Keratinocyte (primary cell): ENCODE measurements at regions not wholly inside any gene's neighbourhood (a gene's known extent, or its start where the extent isn't known, plus 50 kb on each side); places are given as distances from the start of the nearest gene placed in this dataset.

Experiments
- DNase-seq: peaks from one replicate; pipeline ENCODE4 v3.0.0-alpha.2; 2011; ENCODE audit warnings: low read depth, missing footprints, low spot score
- FAIRE-seq: peaks from 2 replicates; lab custom pipeline; 2011; peaks lifted over from hg19 to GRCh38; lab: Jason Lieb, UNC
- H2AFZ ChIP-seq: 2 replicates; pipeline ENCODE4 v1.6.0; 2012; ENCODE audit warnings: low read length, control low read depth, inconsistent platforms; ENCODE audit not compliant: control insufficient read depth
- H3K27ac ChIP-seq: 2 replicates; pipeline ENCODE4 v1.5.1; 2011; ENCODE audit warnings: low read length; ENCODE audit not compliant: control insufficient read depth, insufficient read depth
- H3K27me3 ChIP-seq: 3 replicates; pipeline ENCODE4 v1.6.0; 2011; ENCODE audit warnings: low read length; ENCODE audit not compliant: control insufficient read depth, insufficient read depth; ENCODE audit errors: extremely low read depth
- H3K36me3 ChIP-seq, 2 experiments: 2 replicates in 1 of 2; 3 replicates in 1 of 2; pipeline ENCODE4 v1.5.1; 2011; ENCODE audit warnings: low read length in 2 of 2, mild to moderate bottlenecking in 1 of 2; ENCODE audit not compliant: control insufficient read depth in 2 of 2, insufficient read depth in 2 of 2; ENCODE audit errors: extremely low read depth in 1 of 2
- H3K4me1 ChIP-seq: 3 replicates; pipeline ENCODE4 v1.5.1; 2011; ENCODE audit warnings: low read length; ENCODE audit not compliant: control insufficient read depth, insufficient read depth; ENCODE audit errors: extremely low read depth
- H3K4me2 ChIP-seq: 3 replicates; pipeline ENCODE4 v1.6.0; 2011; ENCODE audit warnings: low read depth, low read length; ENCODE audit not compliant: control insufficient read depth, insufficient read depth; ENCODE audit errors: extremely low read depth
- H3K4me3 ChIP-seq, 3 experiments: fragments of 200-600 bp in 1 of 3; sonication (generic) in 1 of 3; 2 replicates in 2 of 3; 3 replicates in 1 of 3; pipeline ENCODE4 v1.5.1; 2011 to 2016; ENCODE audit warnings: low read length in 3 of 3, mild to moderate bottlenecking in 3 of 3, control low read depth in 2 of 3, inconsistent platforms in 1 of 3, low read depth in 1 of 3, mixed read lengths in 1 of 3, mixed run types in 1 of 3, moderate library complexity in 1 of 3; ENCODE audit not compliant: control insufficient read depth in 2 of 3, insufficient read depth in 2 of 3; ENCODE audit errors: extremely low read depth in 1 of 3
- H3K79me2 ChIP-seq: 2 replicates; pipeline ENCODE4 v1.6.0; 2012; ENCODE audit warnings: low read length; ENCODE audit not compliant: control insufficient read depth, insufficient read depth
- H3K9ac ChIP-seq: 3 replicates; pipeline ENCODE4 v1.6.0; 2011; ENCODE audit warnings: low read length; ENCODE audit not compliant: control insufficient read depth, insufficient read depth; ENCODE audit errors: extremely low read depth
- H3K9me1 ChIP-seq: 3 replicates; pipeline ENCODE4 v1.6.0; 2011; ENCODE audit warnings: low read length; ENCODE audit not compliant: control insufficient read depth, insufficient read depth; ENCODE audit errors: extremely low read depth
- H3K9me3 ChIP-seq: 2 replicates; pipeline ENCODE4 v1.5.1; 2012; ENCODE audit warnings: low read depth, low read length; ENCODE audit not compliant: control insufficient read depth
- H4K20me1 ChIP-seq: 3 replicates; pipeline ENCODE4 v1.6.0; 2011; ENCODE audit warnings: low read length; ENCODE audit not compliant: control insufficient read depth, insufficient read depth; ENCODE audit errors: extremely low read depth
- EZH2 ChIP-seq: IDR thresholded peaks from one replicate; pipeline ENCODE4 v1.6.1; 2012; ENCODE audit warnings: inconsistent platforms, mild to moderate bottlenecking, low read length, moderate library complexity
- dilution Hi-C: fragments of 300-500 bp; cut with MboI; formaldehyde crosslinking; loops from one replicate; pipeline ENCODE4 v1.7.0; 2020; ENCODE audit warnings: low sequenced_read_pairs; ENCODE audit not compliant: extremely low pct_ligation_motif_present
- TF ChIP-seq, protein P1 (sequence below), 3 experiments: IDR thresholded peaks in 1 of 3; conservative IDR thresholded peaks in 1 of 3; optimal IDR thresholded peaks in 1 of 3; 2 replicates in 2 of 3; 3 replicates in 1 of 3; pipeline versions ENCODE3 to v1.5.1; 2011; ENCODE audit warnings: low read length in 3 of 3, mild to moderate bottlenecking in 3 of 3, moderate library complexity in 2 of 3, control low read depth in 1 of 3, inconsistent platforms in 1 of 3; ENCODE audit not compliant: insufficient read depth in 2 of 3; ENCODE audit errors: extremely low read depth in 1 of 3

DNA sequence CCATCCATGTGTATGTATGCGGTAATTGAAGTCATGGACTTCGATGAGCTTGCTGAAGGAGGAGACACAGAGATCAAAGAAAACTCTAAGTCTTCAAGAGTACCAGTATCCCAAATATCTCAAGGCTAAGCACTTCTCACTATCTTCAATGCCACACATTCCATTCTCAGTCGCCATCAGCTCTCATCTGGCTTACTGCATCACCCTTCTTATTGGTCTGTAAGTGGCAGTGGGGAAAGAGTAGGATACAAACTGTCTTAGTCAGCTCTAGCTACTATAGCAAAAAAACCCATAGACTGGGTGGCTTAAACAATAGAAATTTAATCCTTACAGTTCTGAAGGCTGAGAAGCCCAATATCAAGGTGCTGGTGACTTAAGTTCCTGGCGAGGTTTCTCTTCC, 218.7 kb downstream of the POSTN start:
- no peak overlapping the region for H3K4me3 ChIP-seq
- H3K9me3 ChIP-seq = no peaks in the 10 kb centered on the region
- H3K4me2 ChIP-seq = no peak overlapping the region
- FAIRE-seq (no peak), DNase-seq (no peak)
- H3K9ac ChIP-seq = no peak overlapping the region
- no peaks in the 10 kb centered on the region for H3K9me1 ChIP-seq
- H3K79me2 ChIP-seq = no peaks in the 10 kb centered on the region
- peaks cover 12% of the 10 kb centered on the region for H3K4me1 ChIP-seq
- no peak for TF ChIP-seq EZH2
- TF ChIP-seq, protein P1, sequence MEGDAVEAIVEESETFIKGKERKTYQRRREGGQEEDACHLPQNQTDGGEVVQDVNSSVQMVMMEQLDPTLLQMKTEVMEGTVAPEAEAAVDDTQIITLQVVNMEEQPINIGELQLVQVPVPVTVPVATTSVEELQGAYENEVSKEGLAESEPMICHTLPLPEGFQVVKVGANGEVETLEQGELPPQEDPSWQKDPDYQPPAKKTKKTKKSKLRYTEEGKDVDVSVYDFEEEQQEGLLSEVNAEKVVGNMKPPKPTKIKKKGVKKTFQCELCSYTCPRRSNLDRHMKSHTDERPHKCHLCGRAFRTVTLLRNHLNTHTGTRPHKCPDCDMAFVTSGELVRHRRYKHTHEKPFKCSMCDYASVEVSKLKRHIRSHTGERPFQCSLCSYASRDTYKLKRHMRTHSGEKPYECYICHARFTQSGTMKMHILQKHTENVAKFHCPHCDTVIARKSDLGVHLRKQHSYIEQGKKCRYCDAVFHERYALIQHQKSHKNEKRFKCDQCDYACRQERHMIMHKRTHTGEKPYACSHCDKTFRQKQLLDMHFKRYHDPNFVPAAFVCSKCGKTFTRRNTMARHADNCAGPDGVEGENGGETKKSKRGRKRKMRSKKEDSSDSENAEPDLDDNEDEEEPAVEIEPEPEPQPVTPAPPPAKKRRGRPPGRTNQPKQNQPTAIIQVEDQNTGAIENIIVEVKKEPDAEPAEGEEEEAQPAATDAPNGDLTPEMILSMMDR (optimal IDR thresholded peaks at IDR 0.05 in 1 of 3, IDR thresholded peaks at IDR 0.05 in 1 of 3, conservative IDR thresholded peaks at IDR 0.05 in 1 of 3; ENCODE audit: extremely low read depth in 1 of 3, insufficient read depth in 2 of 3, low read length in 3 of 3) = no peak
- H2AFZ ChIP-seq = no peak overlapping the region
- dilution Hi-C loops = no loop called here
- no peaks in the 10 kb centered on the region for H4K20me1 ChIP-seq
- no peak overlapping the region for H3K27ac ChIP-seq
- no peaks in the 10 kb centered on the region for H3K27me3 ChIP-seq
- no peaks in the 10 kb centered on the region for H3K36me3 ChIP-seq

DNA sequence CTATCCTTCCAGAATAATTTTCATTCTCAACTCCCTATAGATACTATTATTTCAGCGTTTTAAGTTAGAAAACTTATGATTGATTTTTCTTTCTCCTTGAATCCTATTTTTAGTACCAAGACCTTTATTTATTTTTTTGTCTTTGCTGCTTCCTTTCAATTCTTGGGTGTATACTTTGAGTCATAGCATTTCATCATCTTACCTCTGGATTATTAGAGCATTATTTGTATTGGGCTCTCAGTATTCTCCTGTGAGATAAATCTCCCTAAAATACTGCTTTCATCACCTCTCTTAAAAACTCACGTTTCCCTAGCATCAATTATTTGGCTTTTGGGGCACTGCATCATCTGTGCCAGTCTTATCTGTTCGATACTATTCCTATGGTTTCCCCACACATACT, 222.8 kb downstream of the POSTN start:
- no peaks in the 10 kb centered on the region for H3K27me3 ChIP-seq
- no peak overlapping the region for H3K4me3 ChIP-seq
- peaks cover 12% of the 10 kb centered on the region for H3K4me1 ChIP-seq
- no peaks in the 10 kb centered on the region for H4K20me1 ChIP-seq
- peak overlapping the region; percentile 19 for H3K4me2 ChIP-seq
- FAIRE-seq (no peak), DNase-seq (no peak)
- H3K9me1 ChIP-seq = no peaks in the 10 kb centered on the region
- no peaks in the 10 kb centered on the region for H3K9me3 ChIP-seq
- H3K9ac ChIP-seq = no peak overlapping the region
- no peak overlapping the region for H3K27ac ChIP-seq
- no peaks in the 10 kb centered on the region for H3K79me2 ChIP-seq
- no peak for TF ChIP-seq EZH2
- TF ChIP-seq, protein P1 (optimal IDR thresholded peaks at IDR 0.05 in 1 of 3, IDR thresholded peaks at IDR 0.05 in 1 of 3, conservative IDR thresholded peaks at IDR 0.05 in 1 of 3; ENCODE audit: extremely low read depth in 1 of 3, insufficient read depth in 2 of 3, low read length in 3 of 3) = no peak
- no peak overlapping the region for H2AFZ ChIP-seq
- dilution Hi-C loops = no loop called here
- H3K36me3 ChIP-seq = no peaks in the 10 kb centered on the region
